Panc1 (cell line): ENCODE measurements at regions not wholly inside any gene's neighbourhood (a gene's known extent, or its start where the extent isn't known, plus 50 kb on each side); places are given as distances from the start of the nearest gene placed in this dataset.

Experiments
- ATAC-seq: fragments of 200-7000 bp; cut with Tn5 transposase; 2 replicates; pipeline ENCODE4 v1.9.1; 2020; ENCODE audit warnings: mild to moderate bottlenecking, moderate library complexity
- BruUV-seq: library from RNA; stranded (reverse); fragments of 400-500 nt; replicated peaks from 2 replicates; lab custom pipeline; 2021; lab: Mats Ljungman, UMichigan
- CTCF ChIA-PET: fragments of 300-600 bp; sonication (Branson Sonifier 250); formaldehyde crosslinking; loops from one replicate; lab custom pipeline; 2022; ENCODE audit warnings: antibody characterized with exemption; lab: Charles Lee
- POLR2A ChIA-PET: fragments of 300-600 bp; sonication (Branson Sonifier 250); formaldehyde crosslinking; loops from one replicate; lab custom pipeline; 2022; ENCODE audit warnings: antibody characterized with exemption; lab: Charles Lee
- DNase-seq: peaks from one replicate; pipeline ENCODE4 v3.0.0-alpha.2; 2010; ENCODE audit warnings: low read depth, low spot score
- H3K27ac ChIP-seq: 2 replicates; pipeline ENCODE4 v1.5.1; 2011; ENCODE audit warnings: mild to moderate bottlenecking, low read length, inconsistent platforms
- H3K27me3 ChIP-seq: fragments of 200-500 bp; sonication (Bioruptor generic); 2 replicates; pipeline ENCODE4 v1.6.0; 2014; ENCODE audit warnings: low read length, inconsistent platforms; ENCODE audit not compliant: control insufficient read depth, insufficient read depth
- H3K36me3 ChIP-seq: fragments of 200-500 bp; sonication (Bioruptor generic); 2 replicates; pipeline ENCODE4 v1.5.1; 2014; ENCODE audit warnings: inconsistent platforms, mild to moderate bottlenecking, low read length, moderate library complexity; ENCODE audit not compliant: control insufficient read depth, insufficient read depth
- H3K4me1 ChIP-seq: 2 replicates; pipeline ENCODE4 v1.5.1; 2011; ENCODE audit warnings: inconsistent platforms, mild to moderate bottlenecking, low read length, moderate library complexity; ENCODE audit not compliant: control insufficient read depth, insufficient read depth
- H3K4me3 ChIP-seq, 2 experiments: 2 replicates each; pipeline ENCODE4 v1.5.1; 2011 to 2012; ENCODE audit warnings: low read depth in 2 of 2, low read length in 2 of 2, mild to moderate bottlenecking in 2 of 2, inconsistent platforms in 1 of 2, moderate library complexity in 1 of 2
- H3K9me3 ChIP-seq: fragments of 200-500 bp; sonication (Bioruptor generic); 2 replicates; pipeline ENCODE4 v1.5.1; 2014; ENCODE audit warnings: low read depth, mild to moderate bottlenecking, inconsistent platforms, low read length, moderate library complexity; ENCODE audit not compliant: control insufficient read depth, insufficient read depth
- POLR2AphosphoS5 ChIP-seq: IDR thresholded peaks from 2 replicates; pipeline ENCODE4 v1.6.1; 2012; ENCODE audit warnings: mild to moderate bottlenecking, low read depth, low read length, moderate library complexity
- SIN3A ChIP-seq: IDR thresholded peaks from 2 replicates; pipeline ENCODE4 v1.6.1; 2012; ENCODE audit warnings: low read depth, mild to moderate bottlenecking, low read length, moderate library complexity, borderline replicate concordance; ENCODE audit not compliant: insufficient read depth
- TCF7L2 ChIP-seq: IDR thresholded peaks from 2 replicates; pipeline ENCODE4 v1.6.1; 2011; ENCODE audit warnings: mild to moderate bottlenecking, low read depth, low read length, inconsistent platforms
- in situ Hi-C: cut with HindIII; loops from 2 replicates; pipeline ENCODE4 v1.10.0; 2016; ENCODE audit warnings: low sequenced_read_pairs, low pct_unique_long_range_greater_than_20kb
- intact Hi-C: fragments of 100-400 bp; cut with micrococcal nuclease; formaldehyde crosslinking; loops from one replicate; pipeline ENCODE4 v1.10.0; 2022; ENCODE audit not compliant: unreplicated experiment
- TF ChIP-seq, protein P1 (sequence below): fragments of 450-650 bp; IDR thresholded peaks from 2 replicates; pipeline ENCODE4 v1.5.1; 2017; ENCODE audit warnings: mild to moderate bottlenecking
- TF ChIP-seq, protein P2 (sequence below), 2 experiments: IDR thresholded peaks; 2 replicates each; pipeline ENCODE4 v1.6.1; 2011 to 2012; ENCODE audit warnings: low read depth in 2 of 2, control low read depth in 1 of 2, low read length in 1 of 2, mild to moderate bottlenecking in 1 of 2, moderate library complexity in 1 of 2; ENCODE audit not compliant: insufficient read depth in 1 of 2

DNA sequence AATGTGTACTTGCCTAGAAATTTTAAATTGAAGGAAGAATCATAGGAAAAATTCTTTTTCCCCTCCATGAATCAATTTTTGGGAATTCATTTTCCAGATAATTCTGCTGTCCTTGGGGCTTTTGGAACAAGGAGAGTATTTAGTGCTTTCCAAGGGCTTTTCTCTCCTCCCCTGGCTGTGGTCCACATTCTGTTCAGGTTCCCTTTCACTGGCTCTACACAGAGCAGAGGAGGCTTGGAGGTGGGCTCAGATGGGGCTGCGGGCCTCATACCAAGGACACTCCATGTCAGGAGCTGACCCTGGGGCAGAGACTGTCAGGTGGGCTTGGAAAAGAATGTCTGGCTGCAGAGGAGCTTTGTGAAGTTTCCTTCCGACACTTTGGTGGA lies 128.1 kb downstream of the GADD45G start:
- TF ChIP-seq, protein P1, sequence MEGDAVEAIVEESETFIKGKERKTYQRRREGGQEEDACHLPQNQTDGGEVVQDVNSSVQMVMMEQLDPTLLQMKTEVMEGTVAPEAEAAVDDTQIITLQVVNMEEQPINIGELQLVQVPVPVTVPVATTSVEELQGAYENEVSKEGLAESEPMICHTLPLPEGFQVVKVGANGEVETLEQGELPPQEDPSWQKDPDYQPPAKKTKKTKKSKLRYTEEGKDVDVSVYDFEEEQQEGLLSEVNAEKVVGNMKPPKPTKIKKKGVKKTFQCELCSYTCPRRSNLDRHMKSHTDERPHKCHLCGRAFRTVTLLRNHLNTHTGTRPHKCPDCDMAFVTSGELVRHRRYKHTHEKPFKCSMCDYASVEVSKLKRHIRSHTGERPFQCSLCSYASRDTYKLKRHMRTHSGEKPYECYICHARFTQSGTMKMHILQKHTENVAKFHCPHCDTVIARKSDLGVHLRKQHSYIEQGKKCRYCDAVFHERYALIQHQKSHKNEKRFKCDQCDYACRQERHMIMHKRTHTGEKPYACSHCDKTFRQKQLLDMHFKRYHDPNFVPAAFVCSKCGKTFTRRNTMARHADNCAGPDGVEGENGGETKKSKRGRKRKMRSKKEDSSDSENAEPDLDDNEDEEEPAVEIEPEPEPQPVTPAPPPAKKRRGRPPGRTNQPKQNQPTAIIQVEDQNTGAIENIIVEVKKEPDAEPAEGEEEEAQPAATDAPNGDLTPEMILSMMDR: no peak
- TF ChIP-seq POLR2AphosphoS5 (no peak), SIN3A (no peak), TCF7L2 (no peak)
- TF ChIP-seq, protein P2, sequence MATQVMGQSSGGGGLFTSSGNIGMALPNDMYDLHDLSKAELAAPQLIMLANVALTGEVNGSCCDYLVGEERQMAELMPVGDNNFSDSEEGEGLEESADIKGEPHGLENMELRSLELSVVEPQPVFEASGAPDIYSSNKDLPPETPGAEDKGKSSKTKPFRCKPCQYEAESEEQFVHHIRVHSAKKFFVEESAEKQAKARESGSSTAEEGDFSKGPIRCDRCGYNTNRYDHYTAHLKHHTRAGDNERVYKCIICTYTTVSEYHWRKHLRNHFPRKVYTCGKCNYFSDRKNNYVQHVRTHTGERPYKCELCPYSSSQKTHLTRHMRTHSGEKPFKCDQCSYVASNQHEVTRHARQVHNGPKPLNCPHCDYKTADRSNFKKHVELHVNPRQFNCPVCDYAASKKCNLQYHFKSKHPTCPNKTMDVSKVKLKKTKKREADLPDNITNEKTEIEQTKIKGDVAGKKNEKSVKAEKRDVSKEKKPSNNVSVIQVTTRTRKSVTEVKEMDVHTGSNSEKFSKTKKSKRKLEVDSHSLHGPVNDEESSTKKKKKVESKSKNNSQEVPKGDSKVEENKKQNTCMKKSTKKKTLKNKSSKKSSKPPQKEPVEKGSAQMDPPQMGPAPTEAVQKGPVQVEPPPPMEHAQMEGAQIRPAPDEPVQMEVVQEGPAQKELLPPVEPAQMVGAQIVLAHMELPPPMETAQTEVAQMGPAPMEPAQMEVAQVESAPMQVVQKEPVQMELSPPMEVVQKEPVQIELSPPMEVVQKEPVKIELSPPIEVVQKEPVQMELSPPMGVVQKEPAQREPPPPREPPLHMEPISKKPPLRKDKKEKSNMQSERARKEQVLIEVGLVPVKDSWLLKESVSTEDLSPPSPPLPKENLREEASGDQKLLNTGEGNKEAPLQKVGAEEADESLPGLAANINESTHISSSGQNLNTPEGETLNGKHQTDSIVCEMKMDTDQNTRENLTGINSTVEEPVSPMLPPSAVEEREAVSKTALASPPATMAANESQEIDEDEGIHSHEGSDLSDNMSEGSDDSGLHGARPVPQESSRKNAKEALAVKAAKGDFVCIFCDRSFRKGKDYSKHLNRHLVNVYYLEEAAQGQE (IDR thresholded peaks at IDR 0.05; ENCODE audit: insufficient read depth in 1 of 2, low read depth in 2 of 2, low read length in 1 of 2): no peak
- POLR2A ChIA-PET: no interaction called here
- H3K36me3 ChIP-seq: no peaks in the 10 kb centered on the region
- no TSS peak for BruUV-seq
- H3K27ac ChIP-seq: no peak overlapping the region
- no peaks in the 10 kb centered on the region for H3K4me1 ChIP-seq
- CTCF ChIA-PET: no interaction called here
- H3K27me3 ChIP-seq: no peaks in the 10 kb centered on the region
- no peak overlapping the region for H3K4me3 ChIP-seq
- no peak for DNase-seq
- in situ Hi-C loops: no loop called here
- intact Hi-C loops: no loop called here
- ATAC-seq: no peak
- no peaks in the 10 kb centered on the region for H3K9me3 ChIP-seq

DNA sequence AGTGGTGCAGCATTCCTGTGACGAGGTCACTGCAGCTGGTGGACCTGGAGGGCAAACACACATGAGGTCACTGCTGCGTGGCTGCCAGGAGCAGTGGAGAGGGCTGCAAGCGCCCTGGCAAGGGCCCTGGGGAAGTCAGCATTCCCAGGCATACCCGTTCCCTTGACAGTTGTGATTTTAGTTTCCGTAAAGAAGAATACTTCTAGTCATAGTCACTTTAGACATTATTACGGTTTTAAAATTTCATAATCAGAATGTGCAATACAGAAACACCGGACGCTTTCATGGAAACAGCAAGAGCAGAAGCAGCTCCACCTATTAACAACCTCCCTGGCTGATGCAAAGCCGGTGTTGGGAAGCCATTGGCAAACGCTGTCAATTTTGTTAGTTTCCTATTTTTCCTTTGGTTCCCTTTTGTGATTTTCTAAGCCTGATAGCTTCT lies 129.8 kb downstream of the GADD45G start:
- TF ChIP-seq, protein P2 (IDR thresholded peaks at IDR 0.05; ENCODE audit: insufficient read depth in 1 of 2, low read depth in 2 of 2, low read length in 1 of 2): no peak
- TF ChIP-seq TCF7L2 (no peak), SIN3A (no peak), POLR2AphosphoS5 (no peak)
- TF ChIP-seq, protein P1: no peak
- no peak overlapping the region for H3K27ac ChIP-seq

More for the DNA sequence above, 129.8 kb downstream of the GADD45G start:
- CTCF ChIA-PET: no interaction called here
- DNase-seq (no peak), ATAC-seq (no peak)
- POLR2A ChIA-PET: no interaction called here
- no peaks in the 10 kb centered on the region for H3K4me1 ChIP-seq
- H3K36me3 ChIP-seq: no peaks in the 10 kb centered on the region
- H3K27me3 ChIP-seq: no peaks in the 10 kb centered on the region
- no TSS peak for BruUV-seq
- intact Hi-C loops: no loop called here
- H3K9me3 ChIP-seq: no peaks in the 10 kb centered on the region
- H3K4me3 ChIP-seq: no peak overlapping the region
- in situ Hi-C loops: no loop called here
